ENCODE measurements at regions not wholly inside any gene's neighbourhood (a gene's known extent, or its start where the extent isn't known, plus 50 kb on each side); places are given as distances from the start of the nearest gene placed in this dataset.

DNA sequence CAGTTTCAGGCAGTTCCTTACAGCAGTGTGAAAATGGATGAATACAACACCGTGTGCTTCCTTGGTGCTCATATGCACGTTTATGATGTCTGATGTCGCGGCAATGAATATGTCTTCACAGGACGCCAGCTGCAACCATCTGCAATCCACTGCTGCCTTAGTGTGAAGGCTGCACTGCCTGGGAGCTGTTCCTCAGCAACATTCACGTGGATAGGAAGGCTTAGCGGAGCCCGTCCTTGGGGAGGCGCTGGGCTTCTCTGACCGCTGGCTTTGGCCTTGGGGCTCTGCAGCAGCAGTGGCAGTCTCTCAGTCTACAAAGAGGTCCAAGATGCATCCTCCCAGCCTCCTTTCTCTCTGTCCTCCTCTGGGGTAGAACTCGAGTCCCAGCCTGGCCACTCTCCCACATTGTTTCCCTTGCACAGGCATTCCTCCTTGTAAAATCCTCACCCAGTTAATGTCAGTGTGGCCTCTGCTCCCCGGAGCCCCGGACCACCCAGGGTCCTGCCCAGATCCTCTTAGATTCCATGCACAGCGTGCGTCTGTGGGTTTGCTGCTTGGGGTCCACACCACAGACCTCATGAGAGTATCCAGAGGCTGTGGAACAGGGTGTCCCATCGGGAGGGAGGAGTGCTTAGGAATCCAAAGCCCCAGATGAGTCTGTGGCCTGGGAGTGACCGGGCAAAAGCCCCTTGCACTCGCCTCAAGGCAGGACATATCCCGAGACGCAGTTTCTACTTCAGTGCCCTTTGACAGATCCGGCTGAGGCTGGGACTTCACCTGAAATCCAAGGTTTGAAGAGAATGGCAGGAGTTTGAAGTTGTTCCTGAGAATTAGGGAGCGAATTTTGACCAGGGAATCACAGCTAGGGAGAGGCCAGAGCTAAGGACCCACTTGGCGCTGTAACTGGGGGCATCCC lies 181.3 kb downstream of the THBS2 start:
- TF ChIP-seq, protein P1, sequence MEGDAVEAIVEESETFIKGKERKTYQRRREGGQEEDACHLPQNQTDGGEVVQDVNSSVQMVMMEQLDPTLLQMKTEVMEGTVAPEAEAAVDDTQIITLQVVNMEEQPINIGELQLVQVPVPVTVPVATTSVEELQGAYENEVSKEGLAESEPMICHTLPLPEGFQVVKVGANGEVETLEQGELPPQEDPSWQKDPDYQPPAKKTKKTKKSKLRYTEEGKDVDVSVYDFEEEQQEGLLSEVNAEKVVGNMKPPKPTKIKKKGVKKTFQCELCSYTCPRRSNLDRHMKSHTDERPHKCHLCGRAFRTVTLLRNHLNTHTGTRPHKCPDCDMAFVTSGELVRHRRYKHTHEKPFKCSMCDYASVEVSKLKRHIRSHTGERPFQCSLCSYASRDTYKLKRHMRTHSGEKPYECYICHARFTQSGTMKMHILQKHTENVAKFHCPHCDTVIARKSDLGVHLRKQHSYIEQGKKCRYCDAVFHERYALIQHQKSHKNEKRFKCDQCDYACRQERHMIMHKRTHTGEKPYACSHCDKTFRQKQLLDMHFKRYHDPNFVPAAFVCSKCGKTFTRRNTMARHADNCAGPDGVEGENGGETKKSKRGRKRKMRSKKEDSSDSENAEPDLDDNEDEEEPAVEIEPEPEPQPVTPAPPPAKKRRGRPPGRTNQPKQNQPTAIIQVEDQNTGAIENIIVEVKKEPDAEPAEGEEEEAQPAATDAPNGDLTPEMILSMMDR (IDR thresholded peaks at IDR 0.05), result no peak
- TF ChIP-seq POLR2A (IDR thresholded peaks at IDR 0.05), result no peak
